Progenitor cell of endocrine pancreas (in vitro differentiated cells): ENCODE measurements at regions not wholly inside any gene's neighbourhood (a gene's known extent, or its start where the extent isn't known, plus 50 kb on each side); places are given as distances from the start of the nearest gene placed in this dataset.

Source experiments
- DNase-seq: peaks from one replicate; pipeline ENCODE4 v3.0.0; 2021; ENCODE audit warnings: low spot score; ENCODE audit not compliant: unreplicated experiment
- H3K27ac Mint-ChIP-seq: 2 replicates; pipeline ENCODE4 v1.8.0; 2021; ENCODE audit warnings: mild to moderate bottlenecking, moderate library complexity, mixed read lengths
- H3K27me3 Mint-ChIP-seq: 2 replicates; pipeline ENCODE4 v1.8.0; 2021; ENCODE audit warnings: mixed read lengths
- H3K36me3 Mint-ChIP-seq: 2 replicates; pipeline ENCODE4 v1.8.0; 2022; ENCODE audit warnings: mixed read lengths; ENCODE audit not compliant: insufficient read depth
- H3K4me1 Mint-ChIP-seq: 2 replicates; pipeline ENCODE4 v1.8.0; 2021; ENCODE audit warnings: low read depth, mixed read lengths
- H3K4me3 Mint-ChIP-seq: 2 replicates; pipeline ENCODE4 v1.8.0; 2021; ENCODE audit warnings: low read depth, mild to moderate bottlenecking, moderate library complexity, mixed read lengths
- H3K9me3 Mint-ChIP-seq: 2 replicates; pipeline ENCODE4 v1.8.0; 2021; ENCODE audit warnings: low read depth, mixed read lengths
- CTCF ChIP-seq: fragments of 200-600 bp; sonication (generic); IDR thresholded peaks from one replicate; pipeline ENCODE4 v1.5.0; 2021; ENCODE audit warnings: antibody characterized with exemption, mild to moderate bottlenecking; ENCODE audit not compliant: unreplicated experiment

- Mint-ChIP-seq H3K27ac (no peak overlapping the region), H3K4me3 (no peak overlapping the region), H3K9me3 (peaks cover 4% of the 10 kb centered on the region), H3K4me1 (peaks cover 4% of the 10 kb centered on the region), H3K27me3 (peaks cover 48% of the 10 kb centered on the region), H3K36me3 (peaks cover 2% of the 10 kb centered on the region)
- TF ChIP-seq CTCF, result no peak
- DNase-seq, result no peak
These were observed 86.1 kb upstream of the ANO1 start for GRCh38 chr11:69992026-69992425.

GRCh38 chr11:69992943-69993694 lies 85.0 kb upstream of the ANO1 start:
- Mint-ChIP-seq H3K9me3 (peaks cover 4% of the 10 kb centered on the region), H3K27ac (no peak overlapping the region), H3K27me3 (peaks cover 42% of the 10 kb centered on the region), H3K4me3 (no peak overlapping the region), H3K36me3 (peaks cover 2% of the 10 kb centered on the region), H3K4me1 (peaks cover 4% of the 10 kb centered on the region)
- DNase-seq, result no peak
- TF ChIP-seq CTCF, result no peak

GRCh38 chr11:69994810-69995209 lies 83.3 kb upstream of the ANO1 start:
- Mint-ChIP-seq H3K27me3 (peaks cover 28% of the 10 kb centered on the region), H3K4me1 (peaks cover 4% of the 10 kb centered on the region), H3K9me3 (peaks cover 4% of the 10 kb centered on the region), H3K4me3 (no peak overlapping the region), H3K36me3 (peaks cover 2% of the 10 kb centered on the region), H3K27ac (no peak overlapping the region)
- DNase-seq, result no peak
- no peak for TF ChIP-seq CTCF

GRCh38 chr11:69995697-69996096 lies 82.4 kb upstream of the ANO1 start:
- H3K36me3 Mint-ChIP-seq, result peaks cover 2% of the 10 kb centered on the region
- no peak overlapping the region for H3K27ac Mint-ChIP-seq
- peaks cover 4% of the 10 kb centered on the region for H3K4me1 Mint-ChIP-seq
- peaks cover 20% of the 10 kb centered on the region for H3K27me3 Mint-ChIP-seq
- DNase-seq, result no peak
- no peak for TF ChIP-seq CTCF
- H3K4me3 Mint-ChIP-seq, result no peak overlapping the region
- peaks cover 4% of the 10 kb centered on the region for H3K9me3 Mint-ChIP-seq

- Mint-ChIP-seq H3K27me3 (peaks cover 13% of the 10 kb centered on the region), H3K4me1 (no peaks in the 10 kb centered on the region), H3K9me3 (peaks cover 4% of the 10 kb centered on the region)
These were observed 81.7 kb upstream of the ANO1 start for GRCh38 chr11:69996451-69996850.

More at GRCh38 chr11:69996451-69996850, 81.7 kb upstream of the ANO1 start:
- DNase-seq, result no peak
- Mint-ChIP-seq H3K4me3 (no peak overlapping the region), H3K36me3 (peaks cover 2% of the 10 kb centered on the region), H3K27ac (no peak overlapping the region)
- no peak for TF ChIP-seq CTCF
